NCI-H460 (cell line): ENCODE measurements at regions not wholly inside any gene's neighbourhood (a gene's known extent, or its start where the extent isn't known, plus 50 kb on each side); places are given as distances from the start of the nearest gene placed in this dataset.
A peak's percentile ranks its signal among the peaks of the same experiment; 100 is the strongest.

ENCODE experiments used
- DNase-seq: peaks from one replicate; pipeline ENCODE4 v3.0.0-alpha.2; 2016; ENCODE audit warnings: low read depth; ENCODE audit errors: extremely low read depth

DNA sequence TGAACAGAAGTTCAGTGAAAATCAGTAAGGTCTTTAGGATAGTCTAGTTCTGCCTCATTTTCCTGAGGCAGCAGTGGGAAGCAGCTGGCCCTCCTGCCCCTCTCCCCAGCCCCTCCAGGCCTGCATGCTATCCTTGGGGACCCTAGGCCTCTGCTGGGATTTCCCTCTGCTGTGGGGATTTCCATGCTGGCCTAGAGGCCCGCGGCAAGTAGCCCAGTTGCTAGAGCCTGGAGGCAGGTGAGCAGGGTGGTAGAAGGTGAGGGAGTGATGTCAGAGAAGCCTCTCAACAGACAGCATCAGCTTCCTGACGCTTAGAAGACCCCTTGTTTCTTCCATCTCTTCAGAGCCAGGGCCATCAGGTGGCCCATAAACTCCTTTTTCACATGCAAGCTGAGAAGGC lies 305.8 kb upstream of the THBS1 start:
- no peak for DNase-seq

DNA sequence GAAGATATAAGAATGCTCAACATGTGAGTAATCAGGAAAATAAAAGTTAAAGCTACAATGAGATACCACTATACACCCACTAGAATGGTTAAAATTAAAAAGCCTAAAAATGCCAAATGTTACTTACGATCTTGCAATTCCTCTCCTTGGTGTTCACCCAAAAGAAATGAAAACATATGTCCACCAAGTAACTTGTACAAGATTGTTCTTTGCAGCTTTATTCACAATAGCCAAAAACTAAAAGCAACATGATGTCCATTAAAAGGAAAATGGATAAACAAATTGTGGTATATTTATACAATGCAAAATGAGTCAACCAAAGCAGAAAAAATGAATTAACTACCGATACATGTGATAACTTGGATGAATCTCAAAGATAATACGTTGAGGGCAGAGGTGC lies 301.6 kb upstream of the THBS1 start:
- no peak for DNase-seq

DNA sequence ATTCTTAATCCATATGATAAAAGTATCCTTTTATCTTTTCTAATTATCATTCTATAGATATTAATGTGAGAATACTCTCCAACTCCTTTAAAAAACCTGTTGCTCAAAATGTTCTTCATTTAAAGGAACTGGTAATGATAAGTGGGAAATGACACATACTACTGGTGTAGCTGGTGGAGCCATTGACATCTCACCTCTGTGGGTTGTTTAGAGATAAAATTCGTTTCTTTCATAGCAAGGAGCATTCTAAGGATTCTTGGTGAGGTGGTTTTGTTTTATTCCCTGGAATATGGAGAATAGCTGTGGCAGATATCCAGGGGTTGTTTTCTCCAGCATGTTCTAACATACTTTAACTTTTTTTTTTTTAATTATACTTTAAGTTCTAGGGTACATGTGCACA lies 299.8 kb upstream of the THBS1 start:
- no peak for DNase-seq

DNA sequence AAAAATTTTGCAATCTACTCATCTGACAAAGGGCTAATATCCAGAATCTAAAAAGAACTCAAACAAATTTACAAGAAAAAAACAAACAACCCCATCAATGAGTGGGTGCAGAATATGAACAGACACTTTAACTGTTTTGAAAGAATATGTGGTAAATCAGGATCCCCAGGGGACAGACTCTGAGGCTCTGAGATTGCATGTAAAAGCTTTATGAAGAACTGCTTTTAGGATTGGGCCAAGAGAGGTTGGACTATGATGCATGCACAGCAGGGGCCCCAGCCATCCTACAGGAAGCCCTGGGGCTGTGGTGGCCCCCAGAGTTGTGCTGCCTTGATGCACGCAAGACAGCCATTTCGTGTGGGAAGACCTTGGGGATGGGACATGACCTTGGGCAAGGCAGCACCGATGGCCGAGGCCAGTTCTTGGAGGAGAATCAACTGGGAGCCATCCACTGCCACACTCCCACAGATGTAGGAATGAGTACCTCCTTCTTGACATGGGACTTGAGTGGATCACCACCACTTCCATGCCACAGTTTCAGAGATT lies 298.1 kb upstream of the THBS1 start:
- no peak for DNase-seq

DNA sequence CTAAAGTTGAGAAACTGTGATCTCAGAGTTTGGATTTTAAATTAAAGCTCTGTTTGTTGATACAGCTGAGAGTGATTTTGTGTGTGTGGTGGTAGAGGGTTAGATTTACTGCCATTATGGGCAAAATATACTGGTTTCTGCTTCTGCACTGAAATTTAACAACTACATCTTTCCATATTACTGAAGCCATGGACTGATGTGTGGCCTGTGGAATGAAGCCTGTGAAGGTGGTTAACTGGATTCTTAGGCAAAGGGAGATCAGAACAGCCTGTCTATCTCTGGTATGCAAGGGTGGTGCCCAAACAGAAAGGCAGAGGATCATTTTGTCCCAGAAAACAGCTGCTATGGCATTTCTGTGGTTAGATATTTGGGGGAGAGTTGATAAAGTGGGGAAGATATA lies 297.3 kb upstream of the THBS1 start:
- DNase-seq: no peak

DNA sequence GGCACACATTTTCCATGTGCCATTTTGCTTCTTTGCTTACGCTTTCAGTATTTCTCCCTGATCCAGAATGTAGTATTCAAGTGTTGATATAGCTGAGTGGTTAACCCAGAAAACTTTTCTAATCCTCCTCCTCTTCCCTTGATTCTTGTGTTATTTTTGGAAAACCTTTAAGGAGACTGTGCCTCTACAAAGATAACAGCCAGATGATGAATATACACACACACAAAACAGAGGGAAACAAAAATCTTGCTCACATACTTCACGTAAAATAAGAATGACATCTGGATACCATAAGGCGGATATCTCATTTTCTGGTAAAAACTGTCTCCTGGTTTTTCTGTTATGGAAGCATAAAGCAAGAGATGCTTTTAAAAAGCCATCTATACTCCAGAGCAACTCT lies 295.8 kb upstream of the THBS1 start:
- no peak for DNase-seq

DNA sequence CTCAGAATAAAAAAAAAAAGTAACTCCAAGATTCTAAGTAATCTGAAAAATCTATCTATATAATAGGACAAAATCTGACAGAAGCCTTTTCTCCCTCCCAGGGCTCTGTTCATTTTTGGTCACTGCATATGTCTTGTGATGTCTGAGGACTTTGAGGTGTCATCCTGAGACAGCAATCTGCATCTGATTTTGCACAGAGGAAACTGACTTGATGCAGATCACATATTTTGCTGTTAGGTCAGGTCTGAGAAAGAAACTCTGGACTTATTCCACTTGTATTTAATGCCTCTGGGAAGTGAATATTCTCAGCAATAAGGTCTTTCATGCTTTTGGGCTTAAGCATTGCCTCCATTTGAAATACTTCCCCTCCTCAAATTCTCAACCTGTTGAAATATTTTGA lies 295.2 kb upstream of the THBS1 start:
- DNase-seq: no peak

DNA sequence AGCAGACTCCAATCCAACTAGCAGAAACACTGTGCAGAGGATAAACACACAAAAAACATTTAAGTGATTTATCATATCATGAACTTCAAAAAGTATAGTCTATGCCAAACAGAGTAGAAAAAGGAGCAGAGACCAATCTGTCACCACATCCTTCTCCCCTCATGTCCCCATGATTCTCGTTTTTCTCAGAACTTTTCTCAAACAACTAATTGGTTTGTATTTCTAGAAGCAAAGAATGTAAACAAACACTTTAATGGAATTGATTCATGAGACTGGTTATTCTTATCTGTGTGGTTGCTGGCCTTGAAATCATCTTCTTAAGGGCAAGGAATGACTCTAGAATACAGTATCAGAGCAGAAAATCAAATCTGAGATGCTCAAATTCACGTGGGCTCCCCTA lies 294.2 kb upstream of the THBS1 start:
- no peak for DNase-seq

DNA sequence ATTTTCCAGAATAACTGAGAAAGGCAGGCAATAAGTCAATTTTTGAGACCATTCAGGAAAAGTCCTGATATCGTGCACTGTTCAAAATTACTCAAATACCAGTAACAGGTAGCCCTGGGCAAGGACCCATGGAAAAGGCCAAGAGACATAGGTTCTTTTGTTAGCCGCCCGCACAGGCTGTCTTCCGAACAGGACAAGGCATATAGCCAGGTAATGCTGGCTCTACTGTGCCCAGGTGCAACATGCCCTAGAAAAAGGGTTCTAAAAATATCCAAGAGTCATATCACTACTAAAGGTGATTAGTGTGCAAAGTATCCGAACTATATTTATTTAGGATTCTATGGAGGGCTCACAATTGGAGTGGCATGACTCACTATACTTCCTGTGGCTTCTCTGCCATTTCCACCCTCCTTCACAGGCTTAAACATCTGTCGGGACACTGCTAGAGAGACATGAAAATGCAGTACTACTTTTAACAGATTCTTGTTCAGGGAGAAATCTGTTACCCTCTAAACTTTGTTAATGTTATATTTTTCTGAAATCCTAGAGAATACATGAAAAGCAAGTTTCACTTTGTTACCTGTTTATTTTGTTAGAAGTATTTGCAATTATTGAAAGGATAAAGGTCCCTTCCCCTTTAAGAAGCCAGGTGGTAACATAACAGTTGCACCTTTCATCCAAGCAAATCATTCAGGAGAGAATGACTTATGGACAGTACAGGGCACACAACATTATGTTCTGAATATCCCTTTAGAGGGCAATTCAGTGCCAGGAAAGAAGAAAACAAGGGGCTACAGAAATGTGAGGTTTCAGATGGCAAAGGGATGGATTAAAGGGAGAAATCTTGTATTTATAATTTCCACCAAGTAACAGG lies 293.3 kb upstream of the THBS1 start:
- no peak for DNase-seq

DNA sequence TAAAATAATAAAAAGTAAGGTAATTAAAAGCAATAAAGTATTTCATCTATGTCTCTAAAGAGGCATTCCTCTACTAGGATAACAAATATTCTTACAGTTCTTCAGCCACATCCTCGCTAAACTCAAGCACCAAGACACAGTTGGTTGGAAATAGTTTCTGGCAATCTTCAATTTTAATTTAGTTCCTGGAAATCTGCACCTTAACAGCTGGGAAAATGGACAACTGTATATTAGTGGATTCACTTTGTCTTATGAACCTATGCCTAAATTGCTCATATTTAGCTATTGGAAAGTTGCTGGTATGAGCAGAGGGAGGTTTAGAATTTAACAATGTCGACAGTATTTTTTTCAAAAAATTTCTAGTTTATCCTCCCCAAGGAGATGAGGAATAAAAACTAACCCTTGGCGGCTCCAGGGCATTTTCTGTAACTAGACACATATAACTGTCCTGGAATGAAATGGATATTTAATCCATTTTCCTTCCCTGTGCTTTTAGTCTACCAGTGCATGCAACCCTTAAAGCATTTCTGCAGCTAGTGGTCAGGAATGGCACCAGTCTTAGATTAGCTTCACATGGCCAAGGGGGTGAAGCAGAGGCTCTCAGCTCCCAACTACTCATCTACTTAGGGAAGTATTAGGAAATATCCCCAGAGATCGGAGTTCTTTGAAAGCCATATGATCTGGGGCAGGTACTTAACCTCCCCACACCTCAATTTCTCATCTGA lies 290.0 kb upstream of the THBS1 start:
- DNase-seq: no peak

DNA sequence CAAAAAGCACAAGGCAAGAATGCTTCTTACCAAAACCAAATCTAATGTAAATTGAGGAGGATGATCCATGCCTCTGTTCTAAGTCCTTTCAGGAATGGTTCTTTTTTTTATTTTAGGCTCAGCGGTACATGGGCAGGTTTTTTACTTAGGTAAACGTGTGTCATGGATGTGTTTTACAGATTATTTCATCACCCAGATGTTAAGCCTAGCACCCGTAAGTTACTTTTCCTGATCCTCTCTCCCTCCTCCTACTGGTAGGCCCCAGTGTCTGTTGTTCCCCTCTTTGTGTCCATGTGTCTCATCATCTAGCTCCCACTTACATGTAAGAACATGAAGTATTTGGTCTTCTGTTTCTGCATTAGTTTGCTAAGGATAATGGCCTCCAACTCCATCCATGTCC lies 289.2 kb upstream of the THBS1 start:
- no peak for DNase-seq

DNA sequence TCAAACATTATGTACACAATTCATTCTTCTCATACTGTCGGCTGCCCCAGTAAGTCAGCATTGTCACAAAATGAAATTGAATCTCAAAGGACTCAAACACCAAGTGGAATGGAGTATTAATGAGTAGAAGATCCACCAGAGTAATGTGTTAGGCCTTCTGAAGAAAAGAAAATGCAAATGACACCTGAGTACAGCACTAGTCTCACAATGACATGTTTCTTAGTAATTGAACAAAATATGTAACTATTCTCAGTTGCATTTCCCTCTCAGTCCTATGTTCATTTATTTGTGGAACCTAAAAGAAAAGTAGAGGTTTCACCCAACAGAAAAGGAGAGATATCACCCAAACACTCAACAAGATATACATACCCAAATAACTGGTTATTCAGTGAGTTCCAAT lies 283.9 kb upstream of the THBS1 start:
- no peak for DNase-seq

DNA sequence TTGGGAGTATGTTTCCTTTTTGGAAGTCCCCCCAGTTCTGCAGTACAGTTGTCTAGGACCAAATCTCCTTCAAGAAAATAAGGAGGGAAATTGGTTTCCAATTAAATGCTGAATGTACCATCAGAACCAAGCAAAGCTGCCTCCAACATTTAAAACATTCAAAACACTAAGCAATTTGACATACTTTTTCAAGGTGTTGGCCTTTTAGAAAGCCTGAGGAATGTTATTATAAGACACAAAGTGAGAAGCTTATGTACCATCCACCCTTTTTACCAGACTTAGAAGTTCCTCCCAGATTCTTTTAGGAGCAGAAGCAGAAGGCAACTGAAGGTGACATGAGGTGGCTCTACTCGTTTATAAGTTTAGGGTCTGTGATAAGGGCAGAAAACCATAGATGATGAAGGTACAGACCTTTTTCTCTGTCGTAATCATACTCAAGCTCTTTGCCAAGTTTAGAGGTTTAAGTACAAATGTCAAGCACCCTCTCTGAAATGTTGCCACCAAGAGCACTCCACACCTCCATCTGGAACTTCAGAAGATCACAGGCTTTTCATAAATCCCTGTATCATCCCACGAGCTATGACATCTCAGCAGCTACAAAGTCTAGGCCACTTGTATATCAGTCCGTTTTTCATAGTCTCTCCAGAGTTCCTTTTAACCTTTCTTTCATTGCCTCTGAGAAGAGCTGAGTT lies 282.5 kb upstream of the THBS1 start:
- no peak for DNase-seq

DNA sequence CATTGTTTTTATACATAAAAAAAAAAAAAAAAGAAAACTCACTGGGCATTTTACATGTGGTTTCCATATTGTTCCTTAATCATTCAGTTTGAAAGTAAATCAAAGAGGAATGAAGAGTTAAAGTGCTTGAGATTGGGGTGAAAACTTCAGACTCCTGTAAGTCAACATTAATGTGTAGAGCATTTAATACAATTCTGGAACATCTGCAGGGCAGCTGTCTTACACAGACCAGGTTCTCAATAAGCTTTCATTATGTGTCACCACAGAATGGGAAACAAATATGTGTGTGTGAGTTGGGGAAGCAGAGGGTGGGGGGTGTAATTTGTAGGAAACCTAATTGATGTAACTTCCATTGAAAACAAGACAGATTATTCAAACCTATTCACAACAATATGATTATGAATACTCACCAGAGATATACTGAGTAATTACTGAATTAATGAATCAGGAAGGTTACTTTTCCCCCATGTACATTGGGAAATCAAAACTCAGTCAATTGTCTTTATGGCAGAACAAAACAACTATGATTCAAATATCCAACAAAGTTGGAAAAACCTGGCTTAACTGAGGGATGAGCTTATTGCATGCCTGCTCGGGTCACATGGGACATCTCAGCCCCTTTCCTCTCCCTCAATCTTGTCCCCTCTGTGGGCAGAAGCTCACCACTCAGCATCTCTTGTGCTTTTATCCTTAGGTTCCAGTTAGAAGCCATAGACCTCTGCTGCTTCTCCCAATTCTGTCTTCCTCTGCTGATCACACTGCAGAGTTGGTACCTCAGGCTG lies 281.2 kb upstream of the THBS1 start:
- no peak for DNase-seq

DNA sequence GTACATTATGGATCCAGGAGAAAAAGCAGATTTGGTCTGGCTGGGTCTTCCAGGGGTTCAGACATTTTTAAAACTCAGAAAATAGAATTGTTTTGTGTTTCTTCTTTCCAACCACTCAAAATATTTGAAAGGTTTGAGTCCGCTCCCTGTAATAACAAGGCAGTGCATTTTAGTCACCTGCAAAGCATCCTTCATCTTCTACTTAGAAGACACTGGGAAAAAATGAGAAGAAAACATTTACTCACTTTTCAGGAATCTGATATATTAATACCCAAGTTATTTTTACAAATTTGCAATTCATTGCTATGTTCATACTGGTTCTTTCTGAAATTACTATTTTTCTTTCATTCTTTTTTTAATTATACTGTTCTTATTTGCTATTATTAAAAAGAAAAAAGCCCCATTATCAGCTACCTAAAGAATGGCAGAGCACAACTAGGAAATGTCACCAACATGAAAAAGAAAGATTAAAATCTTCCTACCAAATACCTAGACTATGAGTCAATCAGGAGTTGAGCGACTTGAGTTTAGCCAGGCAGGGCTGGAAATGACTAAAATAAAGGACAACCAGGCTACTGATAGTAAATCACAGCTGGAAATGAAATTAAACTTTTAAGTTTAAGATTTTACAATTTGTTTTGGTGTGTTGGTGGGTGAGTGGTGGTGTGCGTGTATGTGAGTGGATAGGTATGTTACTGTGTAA lies 280.3 kb upstream of the THBS1 start:
- DNase-seq: peak; percentile 4

DNA sequence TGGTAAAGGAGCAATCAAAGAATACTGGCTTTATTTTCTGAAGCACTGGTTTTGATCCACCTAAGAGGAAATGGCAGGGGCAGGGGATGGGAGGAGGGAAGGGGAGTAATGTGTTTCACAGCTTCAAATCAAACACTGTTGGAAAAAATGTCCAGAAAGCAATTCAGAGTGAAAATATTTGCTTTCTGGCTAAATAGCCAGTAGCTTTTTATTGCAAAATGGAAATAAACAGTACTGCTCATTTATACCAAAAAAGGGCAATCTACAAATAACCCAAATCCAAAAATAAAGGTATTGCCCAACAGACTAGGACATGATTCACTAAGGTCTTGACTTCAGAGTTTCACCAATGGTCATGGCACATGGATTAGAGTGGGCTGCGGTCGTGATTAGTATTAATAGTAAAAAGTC lies 279.3 kb upstream of the THBS1 start:
- no peak for DNase-seq

DNA sequence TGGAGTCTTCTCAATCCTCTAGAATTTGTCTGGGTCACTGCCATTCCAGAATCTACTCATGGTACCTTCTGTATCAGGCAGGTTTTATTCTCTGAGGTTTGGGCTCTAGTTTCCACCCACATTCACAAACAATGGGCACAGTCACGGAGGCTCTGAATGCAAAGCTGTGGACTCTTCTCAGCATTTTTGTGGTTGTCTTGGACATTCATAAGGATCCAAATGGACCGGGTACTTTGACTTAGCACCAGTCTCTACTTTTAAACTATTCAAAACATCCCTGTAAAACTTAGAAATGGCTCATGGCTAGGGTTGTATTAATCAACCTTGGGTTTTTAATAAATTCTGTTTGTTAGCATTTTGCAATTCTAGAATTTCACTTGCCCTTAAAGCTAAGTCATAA lies 277.9 kb upstream of the THBS1 start:
- no peak for DNase-seq

DNA sequence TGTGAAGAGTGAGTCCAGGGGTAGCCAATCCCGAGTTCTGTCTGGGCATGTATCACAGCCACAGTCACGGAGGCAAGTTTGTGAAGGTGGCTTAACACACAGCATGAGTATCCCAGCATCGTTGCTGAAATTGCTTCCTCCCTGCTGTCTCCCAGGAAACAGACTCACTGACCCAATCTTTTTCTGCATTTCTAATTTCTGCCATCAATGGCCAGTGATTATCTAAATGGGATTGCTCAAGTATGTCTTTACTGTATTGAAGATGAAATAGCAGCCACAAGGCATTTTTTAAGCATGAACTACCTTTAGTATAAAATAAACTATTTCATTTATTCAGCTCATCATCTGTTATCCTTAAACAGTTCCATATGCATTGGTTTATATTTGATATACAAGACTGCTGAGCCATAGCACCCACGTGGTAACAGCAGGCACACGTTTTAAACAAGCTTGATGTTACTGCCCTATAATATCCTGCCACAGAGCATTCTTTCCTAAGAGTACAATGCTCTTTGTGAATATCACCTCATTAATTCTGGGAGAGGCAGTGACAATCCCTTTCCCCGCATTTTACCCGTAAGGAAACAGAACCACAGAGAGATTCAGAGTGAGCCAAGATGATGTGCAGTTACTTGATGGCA lies 276.6 kb upstream of the THBS1 start:
- DNase-seq: no peak

DNA sequence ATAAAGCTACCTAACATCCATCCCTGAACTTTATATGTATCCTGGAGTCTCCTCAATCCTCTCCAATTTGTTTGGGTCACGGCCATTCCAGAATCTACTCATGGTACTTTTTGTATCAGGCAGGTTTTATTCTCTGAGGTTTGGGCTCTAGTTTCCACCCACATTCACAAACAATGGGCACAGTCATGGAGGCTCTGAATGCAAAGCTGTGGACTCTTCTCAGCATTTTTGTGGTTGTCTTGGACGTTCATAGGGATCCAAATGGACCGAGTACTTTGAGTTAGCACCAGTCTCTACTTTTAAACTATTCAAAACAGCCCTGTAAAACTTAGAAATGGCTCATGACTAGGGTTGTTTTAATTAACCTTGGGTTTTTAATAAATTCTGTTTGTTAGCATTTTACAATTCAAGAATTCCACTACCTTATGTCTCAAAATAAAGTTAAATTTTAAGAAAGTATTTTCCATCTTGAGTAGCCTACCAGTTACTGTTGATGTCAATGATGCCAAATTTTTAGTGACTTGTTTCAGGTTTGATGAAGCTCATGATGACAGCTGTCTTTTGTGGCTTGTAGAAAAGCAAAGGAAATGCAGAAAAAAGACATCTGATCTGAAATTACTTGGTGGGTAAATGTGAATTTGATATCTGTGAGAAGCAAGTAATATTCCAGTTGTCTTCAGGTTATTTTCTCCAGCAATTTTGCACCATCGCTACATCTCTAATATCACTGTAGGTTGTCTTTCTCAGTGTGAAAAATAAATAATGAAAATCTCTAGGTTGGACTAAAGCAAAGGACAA lies 275.7 kb upstream of the THBS1 start:
- DNase-seq: no peak
